ENCODE measurements at regions not wholly inside any gene's neighbourhood (a gene's known extent, or its start where the extent isn't known, plus 50 kb on each side); places are given as distances from the start of the nearest gene placed in this dataset.

DNA sequence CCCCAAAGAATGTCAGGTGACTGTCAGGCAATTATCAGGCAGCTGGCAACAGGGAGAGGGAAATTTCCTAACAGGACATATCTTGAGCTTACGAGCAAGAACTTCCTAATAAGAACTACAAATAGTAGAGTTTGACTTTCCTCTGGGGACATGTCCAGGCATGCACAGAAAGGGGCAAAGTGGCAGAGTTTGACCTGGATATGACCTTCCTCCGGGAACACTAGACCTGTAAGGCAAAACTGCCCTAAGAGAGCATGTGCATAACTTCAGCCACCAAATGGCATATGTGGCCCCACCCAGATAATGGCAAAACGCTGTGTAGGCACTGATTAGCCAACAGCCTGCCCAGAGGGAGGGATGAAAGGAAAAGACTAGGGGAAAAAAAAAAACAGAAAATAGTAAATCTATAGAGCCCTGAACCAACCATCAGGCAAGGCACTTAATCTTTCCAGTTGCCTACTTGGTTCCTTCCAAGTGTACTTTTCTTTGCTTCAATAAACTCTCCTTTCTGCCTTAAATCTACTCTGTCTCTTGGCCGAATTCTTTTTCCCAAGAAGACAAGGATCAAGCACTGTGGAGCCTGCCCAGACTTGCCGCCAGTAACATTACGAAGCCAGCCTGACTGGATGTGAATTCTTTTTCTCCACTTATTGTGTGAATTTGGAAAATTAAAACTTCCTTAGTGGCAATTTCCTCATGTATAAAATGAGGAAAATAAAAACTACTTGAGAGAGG, 164.1 kb downstream of the SPTSSA start:
- TF ChIP-seq, protein P1, sequence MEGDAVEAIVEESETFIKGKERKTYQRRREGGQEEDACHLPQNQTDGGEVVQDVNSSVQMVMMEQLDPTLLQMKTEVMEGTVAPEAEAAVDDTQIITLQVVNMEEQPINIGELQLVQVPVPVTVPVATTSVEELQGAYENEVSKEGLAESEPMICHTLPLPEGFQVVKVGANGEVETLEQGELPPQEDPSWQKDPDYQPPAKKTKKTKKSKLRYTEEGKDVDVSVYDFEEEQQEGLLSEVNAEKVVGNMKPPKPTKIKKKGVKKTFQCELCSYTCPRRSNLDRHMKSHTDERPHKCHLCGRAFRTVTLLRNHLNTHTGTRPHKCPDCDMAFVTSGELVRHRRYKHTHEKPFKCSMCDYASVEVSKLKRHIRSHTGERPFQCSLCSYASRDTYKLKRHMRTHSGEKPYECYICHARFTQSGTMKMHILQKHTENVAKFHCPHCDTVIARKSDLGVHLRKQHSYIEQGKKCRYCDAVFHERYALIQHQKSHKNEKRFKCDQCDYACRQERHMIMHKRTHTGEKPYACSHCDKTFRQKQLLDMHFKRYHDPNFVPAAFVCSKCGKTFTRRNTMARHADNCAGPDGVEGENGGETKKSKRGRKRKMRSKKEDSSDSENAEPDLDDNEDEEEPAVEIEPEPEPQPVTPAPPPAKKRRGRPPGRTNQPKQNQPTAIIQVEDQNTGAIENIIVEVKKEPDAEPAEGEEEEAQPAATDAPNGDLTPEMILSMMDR (IDR thresholded peaks at IDR 0.05; ENCODE audit: low read depth, low read length, poor library complexity, severe bottlenecking), result no peak
- no peak for TF ChIP-seq EZH2phosphoT487 (IDR thresholded peaks at IDR 0.05; ENCODE audit: borderline replicate concordance, low read length)
